ENCODE measurements at regions not wholly inside any gene's neighbourhood (a gene's known extent, or its start where the extent isn't known, plus 50 kb on each side); places are given as distances from the start of the nearest gene placed in this dataset.

- TF ChIP-seq GABPA (IDR thresholded peaks at IDR 0.05; ENCODE audit: borderline replicate concordance, insufficient read depth, low read length) (no peak), MAFK (IDR thresholded peaks at IDR 0.05; ENCODE audit: low read depth, low read length) (no peak), POLR2A (IDR thresholded peaks at IDR 0.05; ENCODE audit: control extremely low read depth in 1 of 2, low read depth in 2 of 2, low read length in 2 of 2) (no peak), CTCF (IDR thresholded peaks at IDR 0.05; ENCODE audit: control extremely low read depth in 1 of 3, insufficient read depth in 1 of 3, low read depth in 1 of 3, low read length in 3 of 3) (no peak), JUND (IDR thresholded peaks at IDR 0.05; ENCODE audit: low read length) (no peak), RXRA (IDR thresholded peaks at IDR 0.05; ENCODE audit: insufficient read depth, low read depth, low read length) (no peak), TCF12 (IDR thresholded peaks at IDR 0.05; ENCODE audit: low read depth, low read length) (no peak), TAF1 (IDR thresholded peaks at IDR 0.05; ENCODE audit: low read depth, low read length) (no peak), FOSL1 (IDR thresholded peaks at IDR 0.05; ENCODE audit: insufficient read depth, low read depth, low read length) (no peak), HDAC2 (IDR thresholded peaks at IDR 0.05; ENCODE audit: borderline replicate concordance in 1 of 2, low read depth in 2 of 2, low read length in 2 of 2) (no peak), ATF3 (IDR thresholded peaks at IDR 0.05; ENCODE audit: insufficient read depth, low read depth, low read length) (no peak), SP2 (IDR thresholded peaks at IDR 0.05; ENCODE audit: low read length) (no peak), NRF1 (IDR thresholded peaks at IDR 0.05; ENCODE audit: low read depth, low read length) (no peak), CHD1 (IDR thresholded peaks at IDR 0.05; ENCODE audit: low read depth, low read length) (no peak)
These were observed 542.6 kb downstream of the DHX35 start for GRCh38 chr20:39504710-39505094.
